ENCODE measurements at regions not wholly inside any gene's neighbourhood (a gene's known extent, or its start where the extent isn't known, plus 50 kb on each side); places are given as distances from the start of the nearest gene placed in this dataset.

GRCh38 chr18:40470723-40471122 lies 1484.3 kb upstream of the PIK3C3 start:
- TF ChIP-seq POLR2A (IDR thresholded peaks at IDR 0.05), result no peak
- no peak for TF ChIP-seq CTCF (IDR thresholded peaks at IDR 0.05)
